ENCODE measurements at regions not wholly inside any gene's neighbourhood (a gene's known extent, or its start where the extent isn't known, plus 50 kb on each side); places are given as distances from the start of the nearest gene placed in this dataset.

GRCh38 chr13:64248371-64249065 is 2832.9 kb upstream of the PCDH20 start:
- TF ChIP-seq ATF3 (CRISPR knock-in tag; IDR thresholded peaks at IDR 0.05) (no peak), NONO (IDR thresholded peaks at IDR 0.05) (no peak), NONO (CRISPR knock-in tag; conservative IDR thresholded peaks at IDR 0.05) (no peak), E2F1 (CRISPR knock-in tag; IDR thresholded peaks at IDR 0.05) (no peak)
